Natural killer cell treated with Interleukin-12 subunit alpha and Interleukin-12 subunit beta and Interleukin-15 and Interleukin-18, amount 100 ng/mL, for 72 hours (primary cell): ENCODE measurements at regions not wholly inside any gene's neighbourhood (a gene's known extent, or its start where the extent isn't known, plus 50 kb on each side); places are given as distances from the start of the nearest gene placed in this dataset.

Source experiments
- ATAC-seq, 2 donors: fragments of 150-1000 bp; cut with Tn5 transposase in 1 of 2; sonication (Bioruptor Pico), chemical (Tn5 transposase) in 1 of 2; 2 replicates each; pipeline ENCODE4 v1.10.0; 2021
- DNase-seq: peaks from one replicate; pipeline ENCODE4 v3.0.0; 2022; ENCODE audit warnings: low spot score
- H3K27ac Mint-ChIP-seq, 2 donors: 1 replicate in 1 of 2; 2 replicates in 1 of 2; pipeline ENCODE4 v1.8.0; 2022; ENCODE audit warnings: mixed read lengths in 2 of 2, mild to moderate bottlenecking in 1 of 2, moderate library complexity in 1 of 2
- H3K27me3 Mint-ChIP-seq, 2 donors: 1 replicate in 1 of 2; 2 replicates in 1 of 2; pipeline ENCODE4 v1.8.0; 2022; ENCODE audit warnings: mixed read lengths in 2 of 2
- H3K36me3 Mint-ChIP-seq: one replicate; pipeline ENCODE4 v1.8.0; 2022; ENCODE audit warnings: mixed read lengths
- H3K4me1 Mint-ChIP-seq, 2 donors: 1 replicate in 1 of 2; 2 replicates in 1 of 2; pipeline ENCODE4 v1.8.0; 2022; ENCODE audit warnings: low read depth in 2 of 2, mixed read lengths in 2 of 2, mild to moderate bottlenecking in 1 of 2
- H3K4me3 Mint-ChIP-seq: one replicate; pipeline ENCODE4 v1.8.0; 2022; ENCODE audit warnings: mixed read lengths
- H3K9me3 Mint-ChIP-seq: 2 replicates; pipeline ENCODE4 v1.8.0; 2022; ENCODE audit warnings: mixed read lengths

DNA sequence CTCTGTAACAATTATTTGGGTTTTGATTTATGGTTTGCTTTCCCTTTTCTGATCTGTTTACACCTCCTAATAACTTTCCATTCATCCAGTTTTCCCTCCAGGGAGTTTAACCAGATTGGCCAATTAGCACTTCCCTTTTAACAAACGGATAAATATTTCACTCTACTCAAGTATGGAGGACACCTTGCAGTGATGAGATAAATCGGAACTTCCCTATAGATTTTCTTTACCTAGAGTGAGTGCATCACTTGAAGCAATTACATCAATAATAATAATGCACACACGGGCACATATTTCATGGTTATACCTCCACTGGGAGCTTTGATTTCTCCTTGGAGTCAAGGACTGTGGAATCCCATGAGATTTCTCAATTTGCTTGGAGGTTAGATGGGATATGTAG, 239.1 kb upstream of the CFAP20DC start:
- Mint-ChIP-seq H3K4me1 (peaks cover 13 to 22% of the 10 kb centered on the region in 2 donors), H3K27ac (no peak overlapping the region), H3K9me3 (peaks cover 4% of the 10 kb centered on the region), H3K36me3 (peaks cover 12% of the 10 kb centered on the region), H3K4me3 (no peak overlapping the region), H3K27me3 (peaks cover 0 to 10% of the 10 kb centered on the region in 2 donors)
- ATAC-seq (no peak), DNase-seq (no peak)

DNA sequence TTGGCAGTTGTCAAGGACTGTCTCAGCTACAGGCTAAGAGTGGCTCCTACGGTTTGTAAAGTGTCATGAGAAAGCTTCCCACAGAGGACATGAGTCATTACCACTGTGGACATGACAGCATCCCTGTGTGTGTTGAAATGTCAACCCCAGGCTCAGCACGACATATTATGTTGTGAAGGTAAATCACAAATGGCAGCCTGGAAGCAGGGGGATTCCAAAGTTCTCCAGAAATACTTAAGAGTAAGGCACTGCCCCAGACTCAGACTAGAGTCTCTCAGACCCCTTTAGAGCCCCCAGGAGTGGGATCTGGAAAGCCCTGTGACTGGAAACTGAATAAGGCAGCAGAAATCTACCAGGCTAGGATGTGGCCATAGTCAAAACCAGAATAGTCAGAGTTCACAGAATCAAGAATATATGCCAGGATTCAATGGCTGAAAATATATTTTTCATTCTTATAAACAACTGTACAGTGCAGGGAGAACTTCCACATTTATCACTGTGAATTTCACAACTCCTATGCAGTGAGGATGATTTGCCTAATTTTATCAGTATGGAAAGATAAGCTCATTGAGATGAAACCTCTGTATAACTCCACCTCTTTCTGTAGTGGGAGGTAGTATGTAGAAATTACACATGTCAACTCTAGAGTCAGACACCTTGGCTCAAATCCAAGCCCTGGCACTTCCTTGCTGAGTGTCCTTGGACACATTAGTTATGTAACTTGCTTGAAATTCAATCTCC, 237.1 kb upstream of the CFAP20DC start:
- ATAC-seq = peak; percentile 94 to 97
- Mint-ChIP-seq H3K27ac (peak overlapping the region; percentile 78 to 84), H3K27me3 (peaks cover 3 to 19% of the 10 kb centered on the region in 2 donors), H3K4me1 (peaks cover 13 to 22% of the 10 kb centered on the region in 2 donors), H3K9me3 (no peaks in the 10 kb centered on the region), H3K36me3 (no peaks in the 10 kb centered on the region), H3K4me3 (peak overlapping the region; percentile 70)
- no peak for DNase-seq

- no peak for DNase-seq
- H3K27ac Mint-ChIP-seq = no peak overlapping the region
- ATAC-seq = no peak
- H3K36me3 Mint-ChIP-seq = no peaks in the 10 kb centered on the region
- H3K9me3 Mint-ChIP-seq = no peaks in the 10 kb centered on the region
- peaks cover 9 to 22% of the 10 kb centered on the region in 2 donors for H3K27me3 Mint-ChIP-seq
- H3K4me3 Mint-ChIP-seq = no peak overlapping the region
- H3K4me1 Mint-ChIP-seq = peaks cover 13 to 22% of the 10 kb centered on the region in 2 donors
Measured at GRCh38 chr3:59285560-59285959, 235.7 kb upstream of the CFAP20DC start.

GRCh38 chr3:59284926-59285325, 235.1 kb upstream of the CFAP20DC start:
- DNase-seq (no peak), ATAC-seq (no peak)
- Mint-ChIP-seq H3K36me3 (no peaks in the 10 kb centered on the region), H3K9me3 (no peaks in the 10 kb centered on the region), H3K27ac (no peak overlapping the region), H3K4me1 (peaks cover 13 to 22% of the 10 kb centered on the region in 2 donors), H3K4me3 (no peak overlapping the region), H3K27me3 (peaks cover 9 to 21% of the 10 kb centered on the region in 2 donors)

DNA sequence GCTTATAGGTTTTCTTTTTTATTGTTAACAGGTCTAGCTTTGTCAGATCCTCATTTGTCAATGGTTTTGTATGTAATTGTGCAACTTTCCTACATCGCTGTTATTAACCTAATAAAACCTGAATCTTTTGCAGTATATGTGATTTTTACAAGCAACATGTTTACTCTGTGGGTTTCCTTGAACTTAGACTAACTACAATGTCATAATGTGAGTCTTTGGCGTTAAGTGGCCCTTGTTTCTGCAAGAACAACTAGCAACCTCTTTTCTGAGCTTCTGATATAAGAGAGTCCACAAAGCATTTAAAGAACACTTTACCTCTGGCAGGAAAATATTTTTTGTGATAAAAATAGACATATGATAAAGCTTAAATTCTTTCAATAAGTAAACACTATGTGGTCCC, 230.3 kb upstream of the CFAP20DC start:
- H3K9me3 Mint-ChIP-seq = no peaks in the 10 kb centered on the region
- H3K27me3 Mint-ChIP-seq = peaks cover 25 to 27% of the 10 kb centered on the region in 2 donors
- no peak overlapping the region for H3K27ac Mint-ChIP-seq
- no peaks in the 10 kb centered on the region for H3K36me3 Mint-ChIP-seq
- H3K4me1 Mint-ChIP-seq = no peaks in the 10 kb centered on the region
- no peak overlapping the region for H3K4me3 Mint-ChIP-seq
- no peak for DNase-seq
- ATAC-seq = no peak

GRCh38 chr3:59277816-59278215, 228.0 kb upstream of the CFAP20DC start:
- Mint-ChIP-seq H3K27me3 (peaks cover 25 to 27% of the 10 kb centered on the region in 2 donors), H3K4me1 (no peaks in the 10 kb centered on the region), H3K36me3 (no peaks in the 10 kb centered on the region), H3K9me3 (no peaks in the 10 kb centered on the region), H3K27ac (no peak overlapping the region), H3K4me3 (no peak overlapping the region)
- ATAC-seq = no peak
- no peak for DNase-seq

DNA sequence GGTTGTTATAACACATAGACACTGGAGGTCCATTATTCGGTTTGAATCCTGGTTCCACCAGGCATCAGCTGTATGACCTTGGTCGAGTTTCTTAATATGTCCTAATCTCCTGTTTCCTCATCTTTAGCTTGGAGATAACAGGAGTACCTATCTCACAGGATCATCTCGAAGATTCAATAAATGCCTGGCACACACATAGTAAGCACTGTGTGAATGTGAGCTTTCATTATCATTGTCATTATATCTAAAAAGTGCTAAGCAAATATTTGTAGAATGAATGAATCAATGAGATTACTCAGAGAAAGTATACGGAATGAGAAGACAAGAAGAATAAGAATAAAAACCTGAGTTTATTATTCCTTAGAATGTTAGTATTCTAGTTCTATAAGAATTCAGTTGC, 227.4 kb upstream of the CFAP20DC start:
- H3K36me3 Mint-ChIP-seq = no peaks in the 10 kb centered on the region
- H3K27me3 Mint-ChIP-seq = peaks cover 25 to 28% of the 10 kb centered on the region in 2 donors
- H3K27ac Mint-ChIP-seq = no peak overlapping the region
- no peak overlapping the region for H3K4me3 Mint-ChIP-seq
- no peaks in the 10 kb centered on the region for H3K9me3 Mint-ChIP-seq
- DNase-seq (no peak), ATAC-seq (no peak)
- no peaks in the 10 kb centered on the region for H3K4me1 Mint-ChIP-seq

- no peaks in the 10 kb centered on the region for H3K9me3 Mint-ChIP-seq
- ATAC-seq (no peak), DNase-seq (no peak)
- no peak overlapping the region for H3K4me3 Mint-ChIP-seq
- no peaks in the 10 kb centered on the region for H3K4me1 Mint-ChIP-seq
- no peaks in the 10 kb centered on the region for H3K36me3 Mint-ChIP-seq
- H3K27me3 Mint-ChIP-seq = peaks cover 16 to 19% of the 10 kb centered on the region in 2 donors
- no peak overlapping the region for H3K27ac Mint-ChIP-seq
Measured at GRCh38 chr3:59273976-59274375, 224.2 kb upstream of the CFAP20DC start.

- DNase-seq (no peak), ATAC-seq (no peak)
- H3K36me3 Mint-ChIP-seq = no peaks in the 10 kb centered on the region
- no peak overlapping the region for H3K4me3 Mint-ChIP-seq
- no peaks in the 10 kb centered on the region for H3K9me3 Mint-ChIP-seq
- H3K4me1 Mint-ChIP-seq = no peaks in the 10 kb centered on the region
- no peak overlapping the region for H3K27ac Mint-ChIP-seq
- H3K27me3 Mint-ChIP-seq = peaks cover 7 to 16% of the 10 kb centered on the region in 2 donors
Measured at GRCh38 chr3:59271971-59272370, 222.1 kb upstream of the CFAP20DC start.

DNA sequence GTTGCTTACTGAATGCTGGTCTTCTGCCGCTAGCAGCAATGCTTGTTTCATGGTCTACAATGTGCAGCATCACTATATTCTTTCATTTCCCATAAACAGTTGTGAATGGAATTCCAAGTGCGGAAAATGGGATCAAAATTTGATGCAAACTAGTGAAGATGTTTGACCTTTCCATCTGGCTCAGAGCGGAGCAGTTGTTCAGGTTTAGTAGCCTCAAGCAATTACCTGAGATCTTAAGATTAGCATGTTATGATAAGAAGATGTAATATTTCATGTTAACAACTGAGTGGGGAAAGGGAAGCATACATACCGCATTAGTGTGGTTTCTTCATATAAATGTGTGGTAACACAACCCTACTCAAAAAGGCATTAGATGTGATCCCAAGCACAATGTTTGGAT, 221.1 kb upstream of the CFAP20DC start:
- ATAC-seq (no peak), DNase-seq (no peak)
- no peaks in the 10 kb centered on the region for H3K9me3 Mint-ChIP-seq
- peaks cover 0 to 16% of the 10 kb centered on the region in 2 donors for H3K27me3 Mint-ChIP-seq
- H3K36me3 Mint-ChIP-seq = no peaks in the 10 kb centered on the region
- H3K4me3 Mint-ChIP-seq = no peak overlapping the region
- no peak overlapping the region for H3K27ac Mint-ChIP-seq
- no peaks in the 10 kb centered on the region for H3K4me1 Mint-ChIP-seq

- DNase-seq (no peak), ATAC-seq (no peak)
- Mint-ChIP-seq H3K4me3 (no peak overlapping the region), H3K9me3 (no peaks in the 10 kb centered on the region), H3K27ac (no peak overlapping the region), H3K36me3 (no peaks in the 10 kb centered on the region), H3K4me1 (no peaks in the 10 kb centered on the region), H3K27me3 (peaks cover 0 to 16% of the 10 kb centered on the region in 2 donors)
Measured at GRCh38 chr3:59270209-59270608, 220.4 kb upstream of the CFAP20DC start.

DNA sequence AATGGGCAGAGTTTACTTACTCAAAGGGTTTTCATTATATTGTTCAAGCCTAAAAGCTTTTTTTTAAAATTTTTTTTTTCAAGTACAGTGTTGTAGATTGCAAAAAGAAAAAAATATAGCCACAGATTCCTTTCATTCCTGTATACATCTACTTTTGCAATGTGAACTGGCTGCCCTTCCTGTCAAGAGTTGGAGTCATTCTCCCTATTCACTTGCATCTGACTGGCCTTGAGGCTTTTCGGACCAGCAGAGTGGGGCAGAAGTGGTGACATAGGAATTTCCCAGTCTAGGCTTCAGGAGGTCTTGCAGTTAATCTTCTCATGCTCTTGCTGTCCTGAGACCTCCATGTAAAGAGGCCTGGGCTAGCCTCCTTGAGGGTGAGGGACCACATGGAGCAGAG, 218.3 kb upstream of the CFAP20DC start:
- Mint-ChIP-seq H3K36me3 (no peaks in the 10 kb centered on the region), H3K4me3 (no peak overlapping the region), H3K27ac (no peak overlapping the region), H3K27me3 (peaks cover 0 to 12% of the 10 kb centered on the region in 2 donors), H3K4me1 (no peaks in the 10 kb centered on the region), H3K9me3 (no peaks in the 10 kb centered on the region)
- DNase-seq (no peak), ATAC-seq (no peak)

- Mint-ChIP-seq H3K36me3 (no peaks in the 10 kb centered on the region), H3K4me1 (no peaks in the 10 kb centered on the region), H3K27ac (no peak overlapping the region), H3K27me3 (peaks cover 0 to 8% of the 10 kb centered on the region in 2 donors), H3K9me3 (no peaks in the 10 kb centered on the region), H3K4me3 (no peak overlapping the region)
- DNase-seq (no peak), ATAC-seq (no peak)
Measured at GRCh38 chr3:59267021-59267420, 217.2 kb upstream of the CFAP20DC start.

- DNase-seq = no peak
- no peak overlapping the region for H3K27ac Mint-ChIP-seq
- no peak for ATAC-seq
- H3K9me3 Mint-ChIP-seq = no peaks in the 10 kb centered on the region
- H3K4me1 Mint-ChIP-seq = no peaks in the 10 kb centered on the region
- no peak overlapping the region for H3K4me3 Mint-ChIP-seq
- H3K36me3 Mint-ChIP-seq = no peaks in the 10 kb centered on the region
- H3K27me3 Mint-ChIP-seq = peaks cover 0 to 10% of the 10 kb centered on the region in 2 donors
Measured at GRCh38 chr3:59266551-59266950, 216.7 kb upstream of the CFAP20DC start.

DNA sequence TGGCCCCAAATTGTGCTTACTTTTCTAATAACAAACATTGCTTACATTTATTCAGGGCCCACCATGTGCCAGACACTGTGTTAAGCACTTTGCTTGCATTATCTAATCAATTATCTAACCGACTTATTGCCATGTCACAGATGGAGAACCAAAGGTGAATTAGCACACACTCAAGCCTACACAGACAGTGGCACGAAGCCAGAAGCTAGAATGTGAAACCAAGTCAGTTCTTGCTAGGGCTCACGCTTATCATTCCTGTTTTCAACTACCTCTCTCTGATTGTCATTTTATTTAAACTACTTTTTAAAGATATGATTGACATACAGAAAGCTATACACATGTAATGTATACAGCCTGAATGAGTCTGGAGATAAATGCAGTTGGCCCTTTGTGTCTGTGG, 215.7 kb upstream of the CFAP20DC start:
- ATAC-seq (no peak), DNase-seq (no peak)
- Mint-ChIP-seq H3K36me3 (no peaks in the 10 kb centered on the region), H3K9me3 (no peaks in the 10 kb centered on the region), H3K27ac (no peak overlapping the region), H3K27me3 (peaks cover 0 to 10% of the 10 kb centered on the region in 2 donors), H3K4me3 (no peak overlapping the region), H3K4me1 (no peaks in the 10 kb centered on the region)
